GM12865 (cell line): ENCODE measurements at regions not wholly inside any gene's neighbourhood (a gene's known extent, or its start where the extent isn't known, plus 50 kb on each side); places are given as distances from the start of the nearest gene placed in this dataset.

Experiments
- DNase-seq: peaks from one replicate; pipeline ENCODE4 v3.0.0; 2010; ENCODE audit warnings: low read depth
- H3K4me3 ChIP-seq: 2 replicates; pipeline ENCODE4 v1.5.1; 2011; ENCODE audit warnings: mild to moderate bottlenecking, low read depth, low read length, control low read depth
- CTCF ChIP-seq: IDR thresholded peaks from 2 replicates; pipeline ENCODE4 v1.5.1; 2011; ENCODE audit warnings: low read length, control low read depth, low read depth, inconsistent platforms; ENCODE audit not compliant: insufficient read depth; ENCODE audit errors: missing control alignments

DNA sequence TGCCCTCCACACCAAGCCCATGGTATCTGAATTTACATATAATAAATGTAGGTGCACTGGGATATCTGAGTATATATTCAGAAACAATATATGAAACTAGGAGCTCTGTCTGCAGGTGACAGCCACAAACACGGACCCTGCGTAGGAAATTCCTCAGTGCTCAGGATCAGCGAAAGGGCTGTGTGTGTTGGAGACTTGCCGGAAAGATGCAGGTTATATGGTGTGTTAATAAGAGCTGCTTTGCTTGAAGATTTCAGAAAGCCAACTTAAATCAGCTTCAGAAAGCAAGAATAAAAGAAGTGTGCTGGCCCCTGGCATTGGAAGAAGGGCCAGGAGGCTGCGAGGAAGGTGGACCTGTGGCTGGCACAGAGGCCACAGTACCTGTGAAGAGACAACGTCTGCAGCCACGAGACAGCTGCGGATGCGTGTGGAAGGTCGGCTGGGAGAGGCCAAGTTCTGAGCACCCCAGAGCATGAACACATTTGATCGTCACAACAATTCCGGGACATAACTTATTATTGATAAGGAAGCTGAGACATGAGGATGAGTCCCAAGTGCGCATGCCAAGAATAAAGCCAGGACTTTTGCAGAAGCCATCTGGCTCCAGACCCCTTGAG lies 183.2 kb downstream of the DLL1 start:
- no peak for TF ChIP-seq CTCF
- no peak for DNase-seq
- no peak overlapping the region for H3K4me3 ChIP-seq

- no peak overlapping the region for H3K4me3 ChIP-seq
- DNase-seq: no peak
- no peak for TF ChIP-seq CTCF
These were observed 183.9 kb downstream of the DLL1 start for GRCh38 chr6:170106906-170107525.

GRCh38 chr6:170102582-170103481 lies 188.0 kb downstream of the DLL1 start:
- H3K4me3 ChIP-seq: no peak overlapping the region
- no peak for DNase-seq
- no peak for TF ChIP-seq CTCF

DNA sequence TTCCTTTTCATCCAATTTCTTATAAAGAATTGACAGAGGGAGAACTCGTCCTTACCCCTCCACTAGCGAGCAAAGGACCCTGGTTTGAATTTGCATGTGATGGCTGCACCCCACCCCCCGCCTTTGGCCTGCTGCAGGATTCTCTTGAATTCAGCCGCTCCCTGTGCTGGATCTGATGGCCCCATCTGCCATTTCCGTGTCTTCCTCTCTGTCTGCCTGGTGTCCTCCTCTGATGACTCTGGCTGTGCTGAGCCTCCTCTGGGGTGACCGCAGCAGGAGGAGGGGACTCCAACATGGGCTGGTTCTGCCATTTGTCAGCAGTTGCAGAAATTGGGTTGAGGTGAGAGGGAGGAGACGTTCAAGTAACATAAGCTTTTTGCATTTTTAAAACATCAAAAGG lies 188.8 kb downstream of the DLL1 start:
- no peak for DNase-seq
- TF ChIP-seq CTCF: no peak
- H3K4me3 ChIP-seq: no peak overlapping the region

DNA sequence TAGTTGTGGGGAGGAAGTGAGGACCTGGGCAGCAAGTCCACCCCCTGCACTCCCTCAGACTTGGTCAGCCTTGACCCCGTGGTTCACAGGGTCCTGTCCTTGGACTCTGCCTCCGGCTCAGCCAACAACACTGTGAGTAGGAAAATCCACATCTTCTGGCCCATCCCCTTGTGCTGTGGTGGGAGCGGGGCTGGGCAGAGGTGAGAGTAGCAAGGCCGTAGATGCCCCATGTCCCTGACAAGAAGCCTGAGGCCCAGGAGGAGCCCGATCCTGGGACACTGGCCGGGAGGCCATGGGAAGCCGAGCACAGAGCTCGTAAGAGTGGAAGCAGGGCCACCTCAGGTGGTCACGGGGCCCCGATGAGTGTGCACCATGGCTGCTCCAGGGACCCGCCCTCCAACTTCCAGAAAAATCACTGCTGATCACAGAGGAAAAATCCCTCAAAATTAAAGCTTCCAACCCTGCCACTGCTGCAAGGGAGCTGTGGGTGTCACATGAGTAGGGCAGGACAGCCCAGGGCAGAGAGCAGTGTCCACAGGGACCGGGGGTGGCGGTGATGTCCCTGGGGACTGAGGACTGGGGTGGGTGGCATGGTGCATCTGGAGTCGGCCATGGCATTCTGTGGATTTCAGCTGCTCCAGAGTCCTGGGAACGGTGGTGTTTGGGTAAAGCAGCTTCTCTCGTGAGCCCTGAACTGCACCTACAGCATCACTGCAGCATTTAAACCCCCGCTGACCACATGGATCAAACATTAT lies 189.4 kb downstream of the DLL1 start:
- H3K4me3 ChIP-seq: no peak overlapping the region
- DNase-seq: no peak
- no peak for TF ChIP-seq CTCF

DNA sequence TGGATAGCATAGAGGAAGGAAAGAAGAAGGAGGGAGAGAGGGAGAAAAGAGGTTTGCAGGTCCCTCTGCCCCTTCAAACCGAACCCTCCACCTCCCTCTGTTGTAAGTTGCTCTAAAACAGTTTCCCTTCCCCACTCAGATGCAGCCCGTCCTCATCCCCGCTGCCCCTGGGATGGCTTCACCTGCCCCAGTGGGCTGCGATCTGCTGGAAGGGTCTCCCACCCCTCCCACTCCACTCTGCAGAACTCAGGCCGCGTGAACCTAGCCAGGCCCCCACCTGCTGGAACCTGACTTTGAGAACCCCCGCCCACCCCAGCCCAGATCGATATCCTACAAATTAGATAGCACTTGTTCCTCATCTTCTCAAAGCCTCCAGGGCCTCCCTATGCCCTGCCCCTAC lies 190.8 kb downstream of the DLL1 start:
- TF ChIP-seq CTCF: no peak
- DNase-seq: no peak
- no peak overlapping the region for H3K4me3 ChIP-seq
